Body of pancreas (tissue), 4 donors: ENCODE measurements at regions not wholly inside any gene's neighbourhood (a gene's known extent, or its start where the extent isn't known, plus 50 kb on each side); places are given as distances from the start of the nearest gene placed in this dataset.

Experiments used
- CTCF ChIP-seq, 7 experiments: fragments of 450-650 bp in 4 of 7; fragments of 200-600 bp in 3 of 7; sonication (generic) in 3 of 7; IDR thresholded peaks; one replicate each; pipeline ENCODE4 v1.5.1; 2016 to 2019; ENCODE audit warnings: antibody characterized with exemption in 7 of 7
- POLR2A ChIP-seq, 3 donors: fragments of 450-650 bp; IDR thresholded peaks; one replicate each; pipeline ENCODE4 v1.6.1; 2016; ENCODE audit warnings: antibody characterized with exemption in 3 of 3, mild to moderate bottlenecking in 2 of 3

DNA sequence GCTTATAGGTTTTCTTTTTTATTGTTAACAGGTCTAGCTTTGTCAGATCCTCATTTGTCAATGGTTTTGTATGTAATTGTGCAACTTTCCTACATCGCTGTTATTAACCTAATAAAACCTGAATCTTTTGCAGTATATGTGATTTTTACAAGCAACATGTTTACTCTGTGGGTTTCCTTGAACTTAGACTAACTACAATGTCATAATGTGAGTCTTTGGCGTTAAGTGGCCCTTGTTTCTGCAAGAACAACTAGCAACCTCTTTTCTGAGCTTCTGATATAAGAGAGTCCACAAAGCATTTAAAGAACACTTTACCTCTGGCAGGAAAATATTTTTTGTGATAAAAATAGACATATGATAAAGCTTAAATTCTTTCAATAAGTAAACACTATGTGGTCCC, 230.3 kb upstream of the CFAP20DC start:
- TF ChIP-seq CTCF (IDR thresholded peaks at IDR 0.05), result no peak
- TF ChIP-seq POLR2A (IDR thresholded peaks at IDR 0.05), result no peak
